Retina (tissue), 1 donor: ENCODE measurements at regions not wholly inside any gene's neighbourhood (a gene's known extent, or its start where the extent isn't known, plus 50 kb on each side); places are given as distances from the start of the nearest gene placed in this dataset.
A peak's percentile ranks its signal among the peaks of the same experiment; 100 is the strongest.
"Not testable (repeated sequence)": the region's sequence is repeated elsewhere in the genome, so short reads cannot be mapped to it uniquely, and the experiment has no call there.

Source experiments
- DNase-seq: peaks from one replicate; pipeline ENCODE4 v3.0.0-alpha.2; 2016

- DNase-seq = not testable (repeated sequence)
These were observed 325.1 kb upstream of the CHRNA7 start for GRCh38 chr15:31705076-31705678.

DNA sequence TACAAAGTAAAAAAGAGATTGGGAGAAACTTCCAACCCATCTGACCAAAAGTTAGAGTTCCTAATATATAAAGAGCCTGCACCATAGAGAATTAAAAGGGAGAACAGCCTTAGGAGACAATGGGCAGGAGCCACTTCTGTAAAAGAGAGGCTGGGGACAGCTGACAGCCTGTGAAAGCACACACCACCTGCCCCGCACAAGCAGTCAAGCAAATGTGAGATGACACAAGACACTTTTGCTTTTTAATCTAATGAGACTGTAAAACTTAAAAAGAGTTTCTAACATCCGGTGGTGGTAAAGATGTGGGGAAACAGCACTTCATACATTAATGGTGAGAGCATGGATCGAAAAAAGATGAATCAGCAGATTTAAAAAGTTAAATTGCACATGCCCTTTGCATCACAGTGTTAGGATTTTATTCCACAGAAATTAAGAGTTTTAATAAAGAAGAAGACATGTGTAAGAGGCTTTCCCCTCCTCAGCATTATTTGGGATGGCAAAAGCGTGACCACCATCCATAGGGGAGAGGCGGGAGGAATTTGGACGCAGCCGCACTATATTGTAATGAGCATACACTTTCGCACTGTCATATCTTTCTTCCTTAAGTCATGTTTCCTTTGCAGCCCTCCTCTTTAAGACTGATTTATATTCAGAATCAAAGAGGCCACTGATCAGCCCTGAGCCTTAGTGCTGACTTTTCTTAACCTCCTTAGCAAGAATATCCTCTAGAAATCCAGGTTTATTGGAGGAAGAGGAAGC lies 322.2 kb upstream of the CHRNA7 start:
- DNase-seq = not testable (repeated sequence)

GRCh38 chr15:31708703-31709327 lies 321.5 kb upstream of the CHRNA7 start:
- DNase-seq = not testable (repeated sequence)

GRCh38 chr15:31709479-31709878 lies 320.8 kb upstream of the CHRNA7 start:
- not testable (repeated sequence) for DNase-seq

- not testable (repeated sequence) for DNase-seq
These were observed 319.5 kb upstream of the CHRNA7 start for GRCh38 chr15:31710806-31711205.

- not testable (repeated sequence) for DNase-seq
These were observed 315.1 kb upstream of the CHRNA7 start for GRCh38 chr15:31715208-31715607.

DNA sequence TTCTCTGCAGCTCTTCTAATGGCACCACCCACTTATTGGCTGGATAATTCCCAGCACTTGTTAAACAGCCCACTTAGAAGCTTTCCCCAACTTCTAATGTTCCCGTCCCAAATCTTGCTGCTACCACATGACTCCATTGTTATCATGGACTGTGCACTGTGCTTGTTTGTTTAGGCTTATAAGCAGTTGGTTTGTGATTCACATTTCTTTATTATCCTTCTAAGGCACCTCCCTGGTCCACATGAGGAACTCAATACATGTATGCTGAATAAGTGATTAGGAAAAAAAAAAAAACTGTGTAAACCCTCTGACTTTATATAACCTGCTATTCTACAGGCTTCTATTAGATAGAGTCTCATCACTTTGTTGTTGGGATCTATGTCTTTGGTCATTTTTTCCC lies 311.7 kb upstream of the CHRNA7 start:
- not testable (repeated sequence) for DNase-seq

- not testable (repeated sequence) for DNase-seq
These were observed 310.8 kb upstream of the CHRNA7 start for GRCh38 chr15:31719396-31720022.

GRCh38 chr15:31723019-31723418 lies 307.3 kb upstream of the CHRNA7 start:
- not testable (repeated sequence) for DNase-seq

GRCh38 chr15:31724903-31725302 lies 305.4 kb upstream of the CHRNA7 start:
- DNase-seq = not testable (repeated sequence)

- DNase-seq = not testable (repeated sequence)
These were observed 304.7 kb upstream of the CHRNA7 start for GRCh38 chr15:31725619-31726018.

DNA sequence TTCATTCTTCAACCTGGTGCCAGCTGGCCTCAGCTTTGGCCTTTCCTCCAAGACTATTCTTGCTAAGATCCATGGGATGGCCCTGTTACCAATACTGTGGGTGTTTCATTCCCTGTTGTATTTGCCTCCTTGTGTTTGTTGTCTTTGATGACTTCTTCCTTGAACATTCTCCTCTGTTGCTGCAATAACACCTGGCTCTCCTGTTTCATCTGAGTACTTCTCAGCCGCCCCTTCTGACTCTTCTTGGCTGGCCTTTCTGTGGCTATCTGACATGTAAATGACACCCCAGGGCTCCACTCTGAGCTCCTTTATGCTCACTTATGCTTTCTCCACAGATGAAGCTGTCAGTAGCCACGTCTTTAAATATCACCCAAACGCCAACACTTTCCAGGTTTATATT lies 302.7 kb upstream of the CHRNA7 start:
- DNase-seq = no peak

DNA sequence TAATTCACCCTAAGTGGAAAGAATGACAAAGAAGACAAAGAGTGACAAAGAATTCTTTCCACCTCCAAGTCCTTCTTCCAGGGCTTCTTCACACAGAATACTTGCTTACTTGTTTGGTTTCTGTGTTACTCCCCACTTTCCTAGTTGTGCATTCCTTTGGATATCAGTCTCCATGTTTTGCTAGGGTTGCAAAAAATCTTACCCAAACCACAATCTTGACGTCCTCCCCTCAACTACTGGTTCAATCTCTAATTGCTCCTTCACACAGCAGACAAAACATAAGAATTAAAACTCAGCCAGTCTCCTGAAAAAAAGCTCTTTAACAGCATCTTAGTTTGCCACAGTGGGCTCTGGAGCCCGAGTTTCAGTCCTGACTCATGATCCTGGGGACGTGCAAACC lies 297.6 kb upstream of the CHRNA7 start:
- no peak for DNase-seq

- no peak for DNase-seq
These were observed 296.9 kb upstream of the CHRNA7 start for GRCh38 chr15:31733424-31733823.

DNA sequence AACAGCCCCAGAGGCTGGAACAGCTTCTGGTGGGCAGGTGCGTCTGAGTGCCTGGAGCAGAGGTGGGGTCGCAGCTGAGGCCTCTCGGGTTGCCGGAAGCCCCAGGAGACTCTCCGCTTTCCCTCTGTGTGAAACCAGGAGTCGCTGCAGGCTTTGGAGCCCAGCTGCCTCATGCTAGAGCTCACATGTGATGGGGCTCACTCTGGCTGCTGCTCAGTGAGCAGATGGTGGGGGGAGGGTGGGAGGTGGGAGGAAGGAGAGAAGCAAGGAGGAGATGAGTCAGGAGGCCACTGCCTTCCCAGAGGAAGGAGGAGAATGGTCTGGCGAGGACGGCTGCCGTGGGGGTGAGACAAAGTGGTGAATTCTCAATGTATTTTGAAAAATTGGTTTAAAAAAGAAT lies 290.1 kb upstream of the CHRNA7 start:
- DNase-seq = peak; percentile 61

DNA sequence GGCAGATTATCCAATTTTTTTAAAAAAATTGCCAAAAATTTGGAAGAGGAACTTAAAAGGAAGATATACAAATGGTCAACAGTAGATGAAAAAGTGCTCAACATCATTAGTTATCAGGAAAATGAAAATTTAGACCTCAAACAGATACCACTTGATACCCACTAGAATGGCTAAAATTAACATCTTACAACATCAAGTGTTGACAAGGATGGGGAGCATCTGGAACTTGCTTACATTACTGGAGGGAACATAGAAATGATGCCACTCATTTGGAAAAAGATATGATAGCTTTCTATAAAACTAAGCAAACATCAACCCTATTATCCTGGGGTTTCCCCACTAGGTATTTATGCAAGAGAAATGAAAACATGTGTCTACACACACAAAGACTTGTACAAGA lies 284.5 kb upstream of the CHRNA7 start:
- DNase-seq = no peak

GRCh38 chr15:31752065-31752762 lies 278.1 kb upstream of the CHRNA7 start:
- DNase-seq = no peak

DNA sequence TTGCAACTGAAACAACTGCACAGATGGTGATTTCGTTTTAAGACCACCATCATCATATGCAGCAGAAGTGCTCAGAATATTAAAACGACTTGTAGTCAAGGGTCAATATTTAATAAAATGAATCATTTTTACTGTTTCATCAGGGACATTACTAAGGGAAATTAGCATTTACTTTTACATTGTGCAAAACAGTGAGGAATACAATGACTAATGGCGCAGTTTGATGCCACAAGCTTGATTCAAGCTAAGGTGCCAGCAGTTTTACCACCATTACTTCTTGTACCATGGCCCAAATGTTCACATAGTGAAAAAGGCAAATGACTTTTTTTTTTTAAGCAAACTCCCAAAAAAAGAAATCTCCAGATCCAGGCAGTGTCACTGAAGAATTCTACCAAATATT lies 277.4 kb upstream of the CHRNA7 start:
- no peak for DNase-seq

DNA sequence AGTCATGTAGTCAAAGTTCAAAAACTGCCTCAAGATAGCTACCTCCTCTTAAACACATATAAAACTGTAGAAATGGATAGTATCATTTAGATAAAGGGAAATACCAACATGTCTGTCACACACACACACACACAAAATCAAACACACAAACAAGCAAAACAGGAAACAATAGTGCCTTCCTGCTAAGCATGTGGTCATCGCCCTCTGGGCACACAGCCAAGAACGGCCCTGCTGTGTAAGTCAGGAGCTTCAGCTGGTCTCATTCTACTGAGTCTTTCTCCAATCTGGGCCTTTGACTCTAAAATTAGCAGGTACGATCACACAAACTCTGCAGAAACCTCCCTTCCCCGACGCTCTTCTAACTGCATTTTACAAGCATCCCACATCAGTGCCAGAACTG lies 272.2 kb upstream of the CHRNA7 start:
- DNase-seq = no peak

DNA sequence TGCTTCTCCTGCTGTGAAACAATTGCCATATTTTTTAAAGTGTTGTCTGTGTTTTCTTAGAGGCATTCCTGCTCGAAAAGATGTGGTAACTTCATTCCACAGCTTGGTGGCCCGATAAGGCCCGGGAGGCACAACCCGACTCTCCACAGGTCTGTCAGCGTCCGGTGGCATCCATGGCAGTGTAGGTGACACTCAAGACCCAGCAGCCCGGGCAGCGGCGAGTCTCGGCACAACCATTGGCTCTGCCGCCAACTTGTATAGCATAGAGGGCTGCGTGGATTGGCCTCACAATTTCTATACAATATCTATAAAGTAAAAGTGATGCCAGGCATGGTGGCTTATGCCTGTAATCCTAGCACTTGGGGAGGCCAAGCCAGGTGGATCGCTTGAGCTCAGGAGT lies 262.3 kb upstream of the CHRNA7 start:
- DNase-seq = no peak

DNA sequence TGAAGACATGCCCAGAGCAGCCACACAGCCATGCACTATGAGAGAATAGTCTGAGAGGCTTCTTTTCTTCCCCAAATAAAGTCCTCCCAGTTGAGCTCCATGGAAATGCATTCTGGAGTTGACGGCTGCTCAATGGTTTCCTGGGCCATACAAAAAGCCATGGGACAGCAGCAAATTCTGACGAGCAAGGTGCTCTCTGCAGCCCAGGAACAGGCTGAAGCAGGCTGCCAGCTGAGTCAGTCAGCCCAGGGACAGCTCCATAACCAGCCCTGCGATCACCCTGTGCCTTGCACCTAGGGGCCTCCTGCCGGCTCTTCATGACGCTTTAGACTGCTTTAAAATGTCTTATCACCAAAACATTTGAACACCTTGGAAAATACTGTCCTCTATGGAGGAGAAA lies 256.3 kb upstream of the CHRNA7 start:
- peak; percentile 20 for DNase-seq

- no peak for DNase-seq
These were observed 254.3 kb upstream of the CHRNA7 start for GRCh38 chr15:31776039-31776438.

DNA sequence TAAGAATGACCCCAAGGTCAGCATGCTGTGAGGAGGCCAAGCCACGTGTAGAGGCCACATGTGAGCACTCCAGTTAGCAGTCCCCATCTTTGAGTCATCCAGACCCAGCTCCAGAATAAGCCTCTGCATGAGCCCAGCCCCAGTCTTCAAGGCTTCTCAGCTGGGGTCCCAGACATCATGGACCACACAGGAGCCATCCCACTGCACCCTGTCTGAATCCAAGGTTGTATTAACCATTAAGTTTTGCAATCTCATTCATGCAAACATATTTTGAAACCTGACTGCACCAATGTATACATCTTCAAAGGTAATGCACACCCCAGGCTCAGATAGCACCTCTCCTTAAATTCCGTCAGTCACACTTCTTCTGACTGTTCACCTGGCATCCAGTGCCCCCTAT lies 249.1 kb upstream of the CHRNA7 start:
- no peak for DNase-seq
